GM12878 (cell line): ENCODE measurements at regions not wholly inside any gene's neighbourhood (a gene's known extent, or its start where the extent isn't known, plus 50 kb on each side); places are given as distances from the start of the nearest gene placed in this dataset.

Experiments used
- ATAC-seq: fragments of 200-7000 bp; cut with Tn5 transposase; 3 replicates; pipeline ENCODE4 v1.9.1; 2020; ENCODE audit warnings: mild to moderate bottlenecking, moderate library complexity
- BruUV-seq: library from RNA; stranded (reverse); fragments of 400-500 nt; replicated peaks from 2 replicates; lab custom pipeline; 2021; lab: Mats Ljungman, UMichigan
- CTCF ChIA-PET: fragments of 300-600 bp; sonication (Branson Sonifier 250); formaldehyde crosslinking; extraction: SDS; loops from one replicate; lab custom pipeline; 2021; ENCODE audit warnings: inconsistent platforms; lab: Yijun Ruan, JAX
- POLR2A ChIA-PET: fragments of 350-600 bp; formaldehyde crosslinking; extraction: SDS; loops from one replicate; lab custom pipeline; 2021; ENCODE audit warnings: inconsistent platforms; lab: Charles Lee
- RAD21 ChIA-PET: fragments of 300-600 bp; sonication (Branson Sonifier 250); formaldehyde crosslinking; loops from one replicate; lab custom pipeline; 2023; ENCODE audit warnings: antibody characterized with exemption; ENCODE audit not compliant: unreplicated experiment; lab: Charles Lee
- SMC1A ChIA-PET: fragments of 300-600 bp; sonication (Branson Sonifier 250); formaldehyde crosslinking; loops from one replicate; lab custom pipeline; 2023; ENCODE audit not compliant: unreplicated experiment, uncharacterized antibody; lab: Charles Lee
- DNase-seq: peaks from one replicate; pipeline ENCODE4 v3.0.0-alpha.2; 2011; ENCODE audit warnings: low read depth, low spot score
- FAIRE-seq: peaks from 3 replicates; lab custom pipeline; 2011; peaks lifted over from hg19 to GRCh38; lab: Jason Lieb, UNC
- H2AFZ ChIP-seq: 2 replicates; pipeline ENCODE4 v1.6.0; 2011; ENCODE audit warnings: low read depth, low read length, control low read depth; ENCODE audit not compliant: control insufficient read depth
- H3K27ac ChIP-seq: 2 replicates; pipeline ENCODE4 v1.5.1; 2011; ENCODE audit warnings: control low read depth; ENCODE audit not compliant: control insufficient read depth, insufficient read depth
- H3K27me3 ChIP-seq, 2 experiments: replicated peaks in 1 of 2; 2 replicates each; pipeline versions ENCODE4 v1.6.0 to v1.6.1; 2011; ENCODE audit warnings: low read length in 1 of 2; ENCODE audit not compliant: control insufficient read depth in 2 of 2, insufficient read depth in 2 of 2
- H3K36me3 ChIP-seq, 2 experiments: 2 replicates each; pipeline ENCODE4 v1.5.1; 2011; ENCODE audit warnings: low read length in 1 of 2; ENCODE audit not compliant: control insufficient read depth in 2 of 2, insufficient read depth in 2 of 2
- H3K4me1 ChIP-seq: 2 replicates; pipeline ENCODE4 v1.6.1; 2011; ENCODE audit warnings: mild to moderate bottlenecking, low read length, moderate library complexity, mixed read lengths; ENCODE audit not compliant: control insufficient read depth, insufficient read depth
- H3K4me2 ChIP-seq: 2 replicates; pipeline ENCODE4 v1.6.0; 2011; ENCODE audit warnings: control low read depth; ENCODE audit not compliant: control insufficient read depth, insufficient read depth
- H3K4me3 ChIP-seq: fragments of 200-600 bp; sonication (generic); 2 replicates; pipeline ENCODE4 v1.5.1; 2016
- H3K79me2 ChIP-seq: 2 replicates; pipeline ENCODE4 v1.6.0; 2011; ENCODE audit warnings: low read length; ENCODE audit not compliant: control insufficient read depth, insufficient read depth
- H3K9ac ChIP-seq: 2 replicates; pipeline ENCODE4 v1.8.0; 2011; ENCODE audit warnings: low read length, control low read depth, mixed read lengths; ENCODE audit not compliant: control insufficient read depth, insufficient read depth
- H3K9me3 ChIP-seq: replicated peaks from 3 replicates; pipeline ENCODE4 v1.5.1; 2011; ENCODE audit warnings: mild to moderate bottlenecking, low read length; ENCODE audit not compliant: control insufficient read depth, insufficient read depth
- H4K20me1 ChIP-seq: 2 replicates; pipeline ENCODE4 v1.6.0; 2011; ENCODE audit not compliant: control insufficient read depth, insufficient read depth
- BMI1 ChIP-seq: fragments of 450-650 bp; IDR thresholded peaks from 2 replicates; pipeline ENCODE4 v1.6.1; 2016; ENCODE audit warnings: mild to moderate bottlenecking, moderate library complexity, borderline replicate concordance
- DPF2 ChIP-seq: fragments of 450-650 bp; IDR thresholded peaks from 2 replicates; pipeline ENCODE4 v1.6.1; 2017; ENCODE audit warnings: mild to moderate bottlenecking
- FOXM1 ChIP-seq: IDR thresholded peaks from 2 replicates; pipeline ENCODE4 v1.6.1; 2012; ENCODE audit warnings: low read depth, mild to moderate bottlenecking, inconsistent platforms, low read length, moderate library complexity
- TCF12 ChIP-seq: IDR thresholded peaks from 2 replicates; pipeline ENCODE4 v1.6.1; 2011; ENCODE audit warnings: low read depth, mild to moderate bottlenecking, low read length
- WRNIP1 ChIP-seq: IDR thresholded peaks from 2 replicates; pipeline ENCODE4 v1.6.1; 2011; ENCODE audit warnings: low read depth, low read length, improper control_type of control experiment, borderline replicate concordance
- ZNF217 ChIP-seq: fragments of 450-650 bp; IDR thresholded peaks from 2 replicates; pipeline ENCODE4 v1.6.1; 2017; ENCODE audit warnings: antibody characterized with exemption, mild to moderate bottlenecking
- ZNF622 ChIP-seq: fragments of 450-650 bp; IDR thresholded peaks from 2 replicates; pipeline ENCODE4 v1.6.1; 2017; ENCODE audit warnings: mild to moderate bottlenecking, inconsistent platforms
- WGBS: methylation state at CpG from one replicate; pipeline ENCODE4 v1.1.6; 2016; ENCODE audit warnings: low lambda C conversion rate; ENCODE audit not compliant: insufficient replicate concordance, insufficient coverage; ENCODE audit errors: missing lambda C conversion rate; 5-methylcytosine and 5-hydroxymethylcytosine counted together
- in situ Hi-C: fragments of 300-500 bp; cut with MboI; formaldehyde crosslinking; loops from 9 replicates; pipeline ENCODE4 v1.14.3; 2018; ENCODE audit warnings: mixed read lengths
- intact Hi-C: fragments of 100-400 bp; cut with micrococcal nuclease; formaldehyde crosslinking; loops from one replicate; pipeline ENCODE4 v1.14.2; 2022; ENCODE audit not compliant: unreplicated experiment
- TF ChIP-seq, protein P1 (sequence below): IDR thresholded peaks from 2 replicates; pipeline ENCODE4 v1.6.1; 2011; ENCODE audit warnings: mild to moderate bottlenecking, low read depth, low read length, moderate library complexity; ENCODE audit not compliant: insufficient replicate concordance
- TF ChIP-seq, protein P2 (sequence below): fragments of 450-650 bp; formaldehyde crosslinking; IDR thresholded peaks from 2 replicates; pipeline ENCODE4 v1.5.0; 2022; ENCODE audit warnings: mild to moderate bottlenecking, missing genetic modification characterization
- TF ChIP-seq, protein P3 (sequence below): fragments of 450-650 bp; IDR thresholded peaks from 2 replicates; pipeline ENCODE4 v1.6.1; 2016; ENCODE audit warnings: mild to moderate bottlenecking
- TF ChIP-seq, protein P4 (sequence below): fragments of 450-650 bp; IDR thresholded peaks from 2 replicates; pipeline ENCODE4 v1.6.1; 2018; ENCODE audit warnings: mild to moderate bottlenecking, low read depth, moderate library complexity; ENCODE audit not compliant: partially characterized antibody

DNA sequence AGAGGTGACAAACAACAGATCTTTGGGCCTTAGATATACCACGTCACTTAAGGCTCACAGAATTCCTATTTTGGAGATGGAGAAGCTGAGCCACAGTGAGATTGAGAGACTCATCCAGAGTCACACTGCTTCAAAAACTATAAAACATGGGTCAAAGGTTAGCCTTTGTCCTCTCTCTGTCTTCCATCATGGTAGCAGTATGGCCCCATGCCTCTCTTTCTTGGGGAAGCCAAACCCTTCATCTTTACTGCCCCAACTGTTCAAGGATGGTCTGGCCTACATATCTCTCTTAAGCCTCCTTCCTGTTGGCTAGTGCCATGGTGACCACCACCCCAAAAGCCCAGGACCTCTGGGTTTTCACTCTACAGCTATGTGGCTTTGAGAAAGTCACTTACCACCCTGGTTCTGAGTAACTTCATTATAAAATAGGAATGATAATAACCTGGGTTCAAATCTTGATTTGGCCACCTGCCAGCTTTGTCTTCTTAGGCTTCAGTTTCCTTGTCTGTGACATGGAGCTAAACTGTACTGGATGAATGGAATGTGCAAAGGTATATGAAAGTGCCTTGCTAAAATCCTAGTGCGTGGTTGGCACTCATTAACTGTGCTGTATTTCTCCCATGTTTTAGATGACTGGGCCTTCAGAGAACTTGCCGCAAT, 85.9 kb upstream of the JUN start (continued):
- TF ChIP-seq ZNF217, result no peak

DNA sequence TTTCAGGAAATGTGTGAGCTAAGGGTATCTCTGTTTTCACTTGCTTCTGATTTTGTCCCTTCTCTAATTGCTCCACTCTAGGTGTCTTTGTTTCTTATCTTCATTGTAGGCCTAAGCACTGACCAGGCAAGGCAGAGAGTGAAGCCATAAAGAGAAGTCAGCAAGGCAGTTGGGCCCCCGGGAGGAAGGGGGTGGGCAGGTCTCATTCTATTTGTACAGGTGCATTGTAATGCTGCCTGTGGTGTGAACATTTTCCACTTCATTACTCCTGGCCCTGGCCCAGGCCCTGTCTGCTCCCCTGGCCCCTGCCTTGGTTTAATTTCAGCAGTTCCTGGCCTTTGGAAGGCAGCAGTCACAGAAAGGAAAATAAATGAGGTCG, 86.4 kb upstream of the JUN start:
- Histone ChIP-seq H4K20me1 (no peaks in the 10 kb centered on the region), H2AFZ (no peak overlapping the region), H3K4me2 (no peak overlapping the region), H3K79me2 (no peaks in the 10 kb centered on the region), H3K27ac (no peak overlapping the region), H3K4me3 (no peak overlapping the region), H3K9ac (no peak overlapping the region), H3K27me3 (no peaks in the 10 kb centered on the region), H3K4me1 (no peaks in the 10 kb centered on the region), H3K36me3 (no peaks in the 10 kb centered on the region), H3K9me3 (no peaks in the 10 kb centered on the region)
- DNase-seq, result no peak
- 4% methylated on average over 2 of the region's 2 CpGs for WGBS
- BruUV-seq, result no TSS peak
- POLR2A ChIA-PET, result no interaction called here
- CTCF ChIA-PET, result no interaction called here
- TF ChIP-seq DPF2, result no peak
- TF ChIP-seq, protein P1, sequence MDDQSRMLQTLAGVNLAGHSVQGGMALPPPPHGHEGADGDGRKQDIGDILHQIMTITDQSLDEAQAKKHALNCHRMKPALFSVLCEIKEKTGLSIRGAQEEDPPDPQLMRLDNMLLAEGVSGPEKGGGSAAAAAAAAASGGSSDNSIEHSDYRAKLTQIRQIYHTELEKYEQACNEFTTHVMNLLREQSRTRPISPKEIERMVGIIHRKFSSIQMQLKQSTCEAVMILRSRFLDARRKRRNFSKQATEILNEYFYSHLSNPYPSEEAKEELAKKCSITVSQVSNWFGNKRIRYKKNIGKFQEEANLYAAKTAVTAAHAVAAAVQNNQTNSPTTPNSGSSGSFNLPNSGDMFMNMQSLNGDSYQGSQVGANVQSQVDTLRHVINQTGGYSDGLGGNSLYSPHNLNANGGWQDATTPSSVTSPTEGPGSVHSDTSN, result no peak
- TF ChIP-seq ZNF622, result no peak
- TF ChIP-seq, protein P2, sequence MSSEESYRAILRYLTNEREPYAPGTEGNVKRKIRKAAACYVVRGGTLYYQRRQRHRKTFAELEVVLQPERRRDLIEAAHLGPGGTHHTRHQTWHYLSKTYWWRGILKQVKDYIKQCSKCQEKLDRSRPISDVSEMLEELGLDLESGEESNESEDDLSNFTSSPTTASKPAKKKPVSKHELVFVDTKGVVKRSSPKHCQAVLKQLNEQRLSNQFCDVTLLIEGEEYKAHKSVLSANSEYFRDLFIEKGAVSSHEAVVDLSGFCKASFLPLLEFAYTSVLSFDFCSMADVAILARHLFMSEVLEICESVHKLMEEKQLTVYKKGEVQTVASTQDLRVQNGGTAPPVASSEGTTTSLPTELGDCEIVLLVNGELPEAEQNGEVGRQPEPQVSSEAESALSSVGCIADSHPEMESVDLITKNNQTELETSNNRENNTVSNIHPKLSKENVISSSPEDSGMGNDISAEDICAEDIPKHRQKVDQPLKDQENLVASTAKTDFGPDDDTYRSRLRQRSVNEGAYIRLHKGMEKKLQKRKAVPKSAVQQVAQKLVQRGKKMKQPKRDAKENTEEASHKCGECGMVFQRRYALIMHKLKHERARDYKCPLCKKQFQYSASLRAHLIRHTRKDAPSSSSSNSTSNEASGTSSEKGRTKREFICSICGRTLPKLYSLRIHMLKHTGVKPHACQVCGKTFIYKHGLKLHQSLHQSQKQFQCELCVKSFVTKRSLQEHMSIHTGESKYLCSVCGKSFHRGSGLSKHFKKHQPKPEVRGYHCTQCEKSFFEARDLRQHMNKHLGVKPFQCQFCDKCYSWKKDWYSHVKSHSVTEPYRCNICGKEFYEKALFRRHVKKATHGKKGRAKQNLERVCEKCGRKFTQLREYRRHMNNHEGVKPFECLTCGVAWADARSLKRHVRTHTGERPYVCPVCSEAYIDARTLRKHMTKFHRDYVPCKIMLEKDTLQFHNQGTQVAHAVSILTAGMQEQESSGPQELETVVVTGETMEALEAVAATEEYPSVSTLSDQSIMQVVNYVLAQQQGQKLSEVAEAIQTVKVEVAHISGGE (CRISPR knock-in tag), result no peak
- TF ChIP-seq BMI1, result no peak
- TF ChIP-seq, protein P3, sequence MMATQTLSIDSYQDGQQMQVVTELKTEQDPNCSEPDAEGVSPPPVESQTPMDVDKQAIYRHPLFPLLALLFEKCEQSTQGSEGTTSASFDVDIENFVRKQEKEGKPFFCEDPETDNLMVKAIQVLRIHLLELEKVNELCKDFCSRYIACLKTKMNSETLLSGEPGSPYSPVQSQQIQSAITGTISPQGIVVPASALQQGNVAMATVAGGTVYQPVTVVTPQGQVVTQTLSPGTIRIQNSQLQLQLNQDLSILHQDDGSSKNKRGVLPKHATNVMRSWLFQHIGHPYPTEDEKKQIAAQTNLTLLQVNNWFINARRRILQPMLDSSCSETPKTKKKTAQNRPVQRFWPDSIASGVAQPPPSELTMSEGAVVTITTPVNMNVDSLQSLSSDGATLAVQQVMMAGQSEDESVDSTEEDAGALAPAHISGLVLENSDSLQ, result no peak
- TF ChIP-seq, protein P4, sequence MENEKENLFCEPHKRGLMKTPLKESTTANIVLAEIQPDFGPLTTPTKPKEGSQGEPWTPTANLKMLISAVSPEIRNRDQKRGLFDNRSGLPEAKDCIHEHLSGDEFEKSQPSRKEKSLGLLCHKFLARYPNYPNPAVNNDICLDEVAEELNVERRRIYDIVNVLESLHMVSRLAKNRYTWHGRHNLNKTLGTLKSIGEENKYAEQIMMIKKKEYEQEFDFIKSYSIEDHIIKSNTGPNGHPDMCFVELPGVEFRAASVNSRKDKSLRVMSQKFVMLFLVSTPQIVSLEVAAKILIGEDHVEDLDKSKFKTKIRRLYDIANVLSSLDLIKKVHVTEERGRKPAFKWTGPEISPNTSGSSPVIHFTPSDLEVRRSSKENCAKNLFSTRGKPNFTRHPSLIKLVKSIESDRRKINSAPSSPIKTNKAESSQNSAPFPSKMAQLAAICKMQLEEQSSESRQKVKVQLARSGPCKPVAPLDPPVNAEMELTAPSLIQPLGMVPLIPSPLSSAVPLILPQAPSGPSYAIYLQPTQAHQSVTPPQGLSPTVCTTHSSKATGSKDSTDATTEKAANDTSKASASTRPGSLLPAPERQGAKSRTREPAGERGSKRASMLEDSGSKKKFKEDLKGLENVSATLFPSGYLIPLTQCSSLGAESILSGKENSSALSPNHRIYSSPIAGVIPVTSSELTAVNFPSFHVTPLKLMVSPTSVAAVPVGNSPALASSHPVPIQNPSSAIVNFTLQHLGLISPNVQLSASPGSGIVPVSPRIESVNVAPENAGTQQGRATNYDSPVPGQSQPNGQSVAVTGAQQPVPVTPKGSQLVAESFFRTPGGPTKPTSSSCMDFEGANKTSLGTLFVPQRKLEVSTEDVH, result no peak
- TF ChIP-seq FOXM1, result no peak
- no peak for TF ChIP-seq WRNIP1
- no peak for TF ChIP-seq TCF12
- intact Hi-C loops, result no loop called here
- SMC1A ChIA-PET, result no interaction called here
- RAD21 ChIA-PET, result interaction anchor here (0.6 kb wide), 1 partner anchor 380 kb away, joined by 3 read pairs; no protein-coding TSS in a partner anchor
- FAIRE-seq, result no peak
- in situ Hi-C loops, result no loop called here
- ATAC-seq, result no peak
